ENCODE measurements at regions not wholly inside any gene's neighbourhood (a gene's known extent, or its start where the extent isn't known, plus 50 kb on each side); places are given as distances from the start of the nearest gene placed in this dataset.

DNA sequence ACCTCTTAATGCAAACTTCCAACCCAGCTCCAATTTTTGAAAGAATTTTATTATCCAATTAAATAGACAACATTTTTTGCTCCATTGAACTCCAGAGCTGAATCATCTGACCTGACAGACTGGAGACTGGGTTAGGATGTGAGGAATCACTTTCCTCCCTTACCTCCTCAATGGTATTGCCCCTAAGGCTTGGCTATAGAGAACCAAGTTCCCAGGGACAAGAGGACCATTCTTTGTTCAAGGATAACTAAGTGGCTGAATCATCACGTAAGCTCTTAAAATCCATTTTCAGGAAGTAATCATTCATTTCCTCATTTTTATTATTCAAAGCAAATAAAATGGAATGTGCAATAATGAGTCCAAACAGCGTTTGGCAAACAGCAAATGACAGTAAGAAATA, 335.1 kb downstream of the GATA3 start:
- TF ChIP-seq, protein P1, sequence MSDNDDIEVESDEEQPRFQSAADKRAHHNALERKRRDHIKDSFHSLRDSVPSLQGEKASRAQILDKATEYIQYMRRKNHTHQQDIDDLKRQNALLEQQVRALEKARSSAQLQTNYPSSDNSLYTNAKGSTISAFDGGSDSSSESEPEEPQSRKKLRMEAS (IDR thresholded peaks at IDR 0.05): no peak
- no peak for TF ChIP-seq GABPA (IDR thresholded peaks at IDR 0.05 in 1 of 2, conservative IDR thresholded peaks at IDR 0.05 in 1 of 2)
- TF ChIP-seq, protein P2, sequence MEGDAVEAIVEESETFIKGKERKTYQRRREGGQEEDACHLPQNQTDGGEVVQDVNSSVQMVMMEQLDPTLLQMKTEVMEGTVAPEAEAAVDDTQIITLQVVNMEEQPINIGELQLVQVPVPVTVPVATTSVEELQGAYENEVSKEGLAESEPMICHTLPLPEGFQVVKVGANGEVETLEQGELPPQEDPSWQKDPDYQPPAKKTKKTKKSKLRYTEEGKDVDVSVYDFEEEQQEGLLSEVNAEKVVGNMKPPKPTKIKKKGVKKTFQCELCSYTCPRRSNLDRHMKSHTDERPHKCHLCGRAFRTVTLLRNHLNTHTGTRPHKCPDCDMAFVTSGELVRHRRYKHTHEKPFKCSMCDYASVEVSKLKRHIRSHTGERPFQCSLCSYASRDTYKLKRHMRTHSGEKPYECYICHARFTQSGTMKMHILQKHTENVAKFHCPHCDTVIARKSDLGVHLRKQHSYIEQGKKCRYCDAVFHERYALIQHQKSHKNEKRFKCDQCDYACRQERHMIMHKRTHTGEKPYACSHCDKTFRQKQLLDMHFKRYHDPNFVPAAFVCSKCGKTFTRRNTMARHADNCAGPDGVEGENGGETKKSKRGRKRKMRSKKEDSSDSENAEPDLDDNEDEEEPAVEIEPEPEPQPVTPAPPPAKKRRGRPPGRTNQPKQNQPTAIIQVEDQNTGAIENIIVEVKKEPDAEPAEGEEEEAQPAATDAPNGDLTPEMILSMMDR (IDR thresholded peaks at IDR 0.05; ENCODE audit: low read depth, low read length, missing input control): no peak
- no peak for TF ChIP-seq FOXA1 (IDR thresholded peaks at IDR 0.05)
- no peak for TF ChIP-seq EGR1 (IDR thresholded peaks at IDR 0.05; ENCODE audit: low read depth in 2 of 2)
- TF ChIP-seq HNF4A (conservative IDR thresholded peaks at IDR 0.05): no peak
- no peak for TF ChIP-seq YY1 (IDR thresholded peaks at IDR 0.05)
- no peak for TF ChIP-seq TAF1 (conservative IDR thresholded peaks at IDR 0.05)
- no peak for TF ChIP-seq RXRA (IDR thresholded peaks at IDR 0.05)
- no peak for TF ChIP-seq JUND (IDR thresholded peaks at IDR 0.05)
- TF ChIP-seq, protein P3, sequence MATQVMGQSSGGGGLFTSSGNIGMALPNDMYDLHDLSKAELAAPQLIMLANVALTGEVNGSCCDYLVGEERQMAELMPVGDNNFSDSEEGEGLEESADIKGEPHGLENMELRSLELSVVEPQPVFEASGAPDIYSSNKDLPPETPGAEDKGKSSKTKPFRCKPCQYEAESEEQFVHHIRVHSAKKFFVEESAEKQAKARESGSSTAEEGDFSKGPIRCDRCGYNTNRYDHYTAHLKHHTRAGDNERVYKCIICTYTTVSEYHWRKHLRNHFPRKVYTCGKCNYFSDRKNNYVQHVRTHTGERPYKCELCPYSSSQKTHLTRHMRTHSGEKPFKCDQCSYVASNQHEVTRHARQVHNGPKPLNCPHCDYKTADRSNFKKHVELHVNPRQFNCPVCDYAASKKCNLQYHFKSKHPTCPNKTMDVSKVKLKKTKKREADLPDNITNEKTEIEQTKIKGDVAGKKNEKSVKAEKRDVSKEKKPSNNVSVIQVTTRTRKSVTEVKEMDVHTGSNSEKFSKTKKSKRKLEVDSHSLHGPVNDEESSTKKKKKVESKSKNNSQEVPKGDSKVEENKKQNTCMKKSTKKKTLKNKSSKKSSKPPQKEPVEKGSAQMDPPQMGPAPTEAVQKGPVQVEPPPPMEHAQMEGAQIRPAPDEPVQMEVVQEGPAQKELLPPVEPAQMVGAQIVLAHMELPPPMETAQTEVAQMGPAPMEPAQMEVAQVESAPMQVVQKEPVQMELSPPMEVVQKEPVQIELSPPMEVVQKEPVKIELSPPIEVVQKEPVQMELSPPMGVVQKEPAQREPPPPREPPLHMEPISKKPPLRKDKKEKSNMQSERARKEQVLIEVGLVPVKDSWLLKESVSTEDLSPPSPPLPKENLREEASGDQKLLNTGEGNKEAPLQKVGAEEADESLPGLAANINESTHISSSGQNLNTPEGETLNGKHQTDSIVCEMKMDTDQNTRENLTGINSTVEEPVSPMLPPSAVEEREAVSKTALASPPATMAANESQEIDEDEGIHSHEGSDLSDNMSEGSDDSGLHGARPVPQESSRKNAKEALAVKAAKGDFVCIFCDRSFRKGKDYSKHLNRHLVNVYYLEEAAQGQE (IDR thresholded peaks at IDR 0.05): no peak
- TF ChIP-seq, protein P4, sequence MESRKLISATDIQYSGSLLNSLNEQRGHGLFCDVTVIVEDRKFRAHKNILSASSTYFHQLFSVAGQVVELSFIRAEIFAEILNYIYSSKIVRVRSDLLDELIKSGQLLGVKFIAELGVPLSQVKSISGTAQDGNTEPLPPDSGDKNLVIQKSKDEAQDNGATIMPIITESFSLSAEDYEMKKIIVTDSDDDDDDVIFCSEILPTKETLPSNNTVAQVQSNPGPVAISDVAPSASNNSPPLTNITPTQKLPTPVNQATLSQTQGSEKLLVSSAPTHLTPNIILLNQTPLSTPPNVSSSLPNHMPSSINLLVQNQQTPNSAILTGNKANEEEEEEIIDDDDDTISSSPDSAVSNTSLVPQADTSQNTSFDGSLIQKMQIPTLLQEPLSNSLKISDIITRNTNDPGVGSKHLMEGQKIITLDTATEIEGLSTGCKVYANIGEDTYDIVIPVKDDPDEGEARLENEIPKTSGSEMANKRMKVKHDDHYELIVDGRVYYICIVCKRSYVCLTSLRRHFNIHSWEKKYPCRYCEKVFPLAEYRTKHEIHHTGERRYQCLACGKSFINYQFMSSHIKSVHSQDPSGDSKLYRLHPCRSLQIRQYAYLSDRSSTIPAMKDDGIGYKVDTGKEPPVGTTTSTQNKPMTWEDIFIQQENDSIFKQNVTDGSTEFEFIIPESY (IDR thresholded peaks at IDR 0.05): no peak
- TF ChIP-seq, protein P5, sequence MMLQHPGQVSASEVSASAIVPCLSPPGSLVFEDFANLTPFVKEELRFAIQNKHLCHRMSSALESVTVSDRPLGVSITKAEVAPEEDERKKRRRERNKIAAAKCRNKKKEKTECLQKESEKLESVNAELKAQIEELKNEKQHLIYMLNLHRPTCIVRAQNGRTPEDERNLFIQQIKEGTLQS (IDR thresholded peaks at IDR 0.05): no peak
- TF ChIP-seq SP1 (IDR thresholded peaks at IDR 0.05): no peak
- TF ChIP-seq NR2F2 (IDR thresholded peaks at IDR 0.05): no peak
- no peak for TF ChIP-seq FOXA2 (IDR thresholded peaks at IDR 0.05)
- TF ChIP-seq RAD21 (IDR thresholded peaks at IDR 0.05): no peak
- TF ChIP-seq HNF4G (IDR thresholded peaks at IDR 0.05): no peak
- Histone ChIP-seq H3K9ac (ENCODE audit: low read depth in 1 of 2, low read length in 2 of 2) (no peak overlapping the region), H3K36me3 (ENCODE audit: control insufficient read depth in 4 of 4, insufficient read depth in 3 of 4, low read depth in 1 of 4, low read length in 3 of 4) (no peaks in the 10 kb centered on the region), H3K9me3 (ENCODE audit: control insufficient read depth in 4 of 4, low read length in 3 of 4) (no peaks in the 10 kb centered on the region), H3K4me1 (ENCODE audit: control insufficient read depth in 4 of 4, insufficient read depth in 4 of 4, low read length in 3 of 4) (no peaks in the 10 kb centered on the region), H3K27ac (ENCODE audit: low read depth in 1 of 2, low read length in 2 of 2) (no peak overlapping the region), H3K4me3 (ENCODE audit: low read depth in 1 of 3, low read length in 3 of 3) (no peak overlapping the region), H3K27me3 (ENCODE audit: control insufficient read depth in 4 of 4, insufficient read depth in 4 of 4, low read length in 3 of 4) (peaks cover 0 to 2% (median 0%) of the 10 kb centered on the region in 4 donors)
- DNase-seq (ENCODE audit: low spot score): no peak
- WGBS: 59% methylated on average over 2 of the region's 2 CpGs
